ENCODE measurements at regions not wholly inside any gene's neighbourhood (a gene's known extent, or its start where the extent isn't known, plus 50 kb on each side); places are given as distances from the start of the nearest gene placed in this dataset.

- no peak for TF ChIP-seq CTCF (IDR thresholded peaks at IDR 0.05; ENCODE audit: low read length)
- TF ChIP-seq EZH2 (IDR thresholded peaks at IDR 0.05; ENCODE audit: borderline replicate concordance, low read length) = no peak
These were observed 194.9 kb downstream of the BCR start for GRCh38 chr22:23375031-23375827.

Data from OCI-LY1 (cell line).